H9 (cell line): ENCODE measurements at regions not wholly inside any gene's neighbourhood (a gene's known extent, or its start where the extent isn't known, plus 50 kb on each side); places are given as distances from the start of the nearest gene placed in this dataset.
"Not testable (repeated sequence)": the region's sequence is repeated elsewhere in the genome, so short reads cannot be mapped to it uniquely, and the experiment has no call there.

Experiments
- DNase-seq: peaks from one replicate; pipeline ENCODE4 v3.0.0-alpha.2; 2017
- H2AFZ ChIP-seq: one replicate; pipeline ENCODE4 v1.6.1; 2013; ENCODE audit warnings: mild to moderate bottlenecking, low read length, control low read depth, moderate library complexity
- H2AK5ac ChIP-seq: 2 replicates; pipeline ENCODE4 v1.6.1; 2013; ENCODE audit warnings: low read length, control low read depth, mixed read lengths; ENCODE audit not compliant: insufficient read length
- H2BK120ac ChIP-seq: one replicate; pipeline ENCODE4 v1.6.1; 2013; ENCODE audit warnings: low read depth, mild to moderate bottlenecking, low read length, control low read depth, inconsistent platforms; ENCODE audit not compliant: poor library complexity, severe bottlenecking
- H2BK12ac ChIP-seq: 2 replicates; pipeline ENCODE4 v1.6.1; 2013; ENCODE audit warnings: low read length, control low read depth, mixed read lengths, low read depth; ENCODE audit not compliant: insufficient read length
- H2BK15ac ChIP-seq: 2 replicates; pipeline ENCODE4 v1.6.1; 2013; ENCODE audit warnings: low read depth, low read length, control low read depth
- H2BK20ac ChIP-seq: one replicate; pipeline ENCODE4 v1.6.1; 2013; ENCODE audit warnings: low read depth, mild to moderate bottlenecking, low read length, control low read depth, inconsistent platforms; ENCODE audit not compliant: poor library complexity, severe bottlenecking
- H2BK5ac ChIP-seq: 2 replicates; pipeline ENCODE4 v1.6.1; 2013; ENCODE audit warnings: low read length, control low read depth, mixed read lengths; ENCODE audit not compliant: insufficient read length
- H3K14ac ChIP-seq: 2 replicates; pipeline ENCODE4 v1.6.1; 2013; ENCODE audit warnings: low read length, control low read depth; ENCODE audit not compliant: insufficient read depth
- H3K18ac ChIP-seq: 2 replicates; pipeline ENCODE4 v1.6.1; 2013; ENCODE audit warnings: low read depth, mild to moderate bottlenecking, mixed read lengths, low read length, control low read depth; ENCODE audit not compliant: insufficient read length
- H3K23ac ChIP-seq: 2 replicates; pipeline ENCODE4 v1.6.1; 2013; ENCODE audit warnings: low read length, control low read depth, mixed read lengths, low read depth; ENCODE audit not compliant: insufficient read length
- H3K23me2 ChIP-seq: 2 replicates; pipeline ENCODE4 v1.6.1; 2013; ENCODE audit warnings: low read depth, mild to moderate bottlenecking, mixed read lengths, low read length, control low read depth; ENCODE audit not compliant: insufficient read length, poor library complexity, severe bottlenecking
- H3K27ac ChIP-seq: 2 replicates; pipeline ENCODE4 v1.5.1; 2013; ENCODE audit warnings: low read length, control low read depth, mixed read lengths, low read depth; ENCODE audit not compliant: insufficient read length
- H3K27me3 ChIP-seq: 2 replicates; pipeline ENCODE4 v1.6.1; 2013; ENCODE audit warnings: low read length, control low read depth, inconsistent platforms; ENCODE audit not compliant: insufficient read depth
- H3K4ac ChIP-seq: 2 replicates; pipeline ENCODE4 v1.6.1; 2013; ENCODE audit warnings: low read depth, mild to moderate bottlenecking, control low read depth, inconsistent platforms, low read length, moderate library complexity
- H3K4me1 ChIP-seq: 2 replicates; pipeline ENCODE4 v1.6.1; 2013; ENCODE audit warnings: low read length, control low read depth, inconsistent platforms; ENCODE audit not compliant: insufficient read depth
- H3K4me2 ChIP-seq: 2 replicates; pipeline ENCODE4 v1.6.1; 2013; ENCODE audit warnings: low read length, control low read depth, mixed read lengths; ENCODE audit not compliant: insufficient read length, insufficient read depth
- H3K56ac ChIP-seq: 2 replicates; pipeline ENCODE4 v1.6.1; 2013; ENCODE audit warnings: low read depth, mild to moderate bottlenecking, mixed read lengths, low read length, control low read depth; ENCODE audit not compliant: insufficient read length
- H3K79me1 ChIP-seq: 2 replicates; pipeline ENCODE4 v1.6.1; 2013; ENCODE audit warnings: low read depth, mild to moderate bottlenecking, moderate library complexity, low read length, control low read depth, inconsistent platforms; ENCODE audit not compliant: insufficient read depth, poor library complexity, severe bottlenecking
- H3K79me2 ChIP-seq: 2 replicates; pipeline ENCODE4 v1.6.1; 2013; ENCODE audit warnings: low read length, control low read depth, inconsistent platforms; ENCODE audit not compliant: insufficient read depth
- H3K9ac ChIP-seq: 2 replicates; pipeline ENCODE4 v1.6.1; 2013; ENCODE audit warnings: low read length, control low read depth, mixed read lengths; ENCODE audit not compliant: insufficient read length; ENCODE audit errors: extremely low read depth
- H3K9me3 ChIP-seq: one replicate; pipeline ENCODE4 v1.6.1; 2013; ENCODE audit warnings: low read depth, low read length, inconsistent platforms; ENCODE audit not compliant: control insufficient read depth
- H3T11ph ChIP-seq: one replicate; pipeline ENCODE4 v1.6.1; 2013; ENCODE audit warnings: mild to moderate bottlenecking, low read length, control low read depth, inconsistent platforms
- H4K20me1 ChIP-seq: one replicate; pipeline ENCODE4 v1.6.1; 2013; ENCODE audit not compliant: control insufficient read depth, insufficient read length, insufficient read depth
- H4K5ac ChIP-seq: 2 replicates; pipeline ENCODE4 v1.6.1; 2013; ENCODE audit warnings: low read depth, mild to moderate bottlenecking, mixed read lengths, low read length, control low read depth; ENCODE audit not compliant: insufficient read length
- H4K8ac ChIP-seq: replicated peaks from 2 replicates; pipeline ENCODE4 v1.6.1; 2013; ENCODE audit warnings: low read length, control low read depth, mixed read lengths, low read depth; ENCODE audit not compliant: insufficient read length
- H4K91ac ChIP-seq: 2 replicates; pipeline ENCODE4 v1.6.1; 2013; ENCODE audit warnings: low read depth, mild to moderate bottlenecking, moderate library complexity, mixed read lengths, low read length, control low read depth; ENCODE audit not compliant: insufficient read length
- H3K27ac Mint-ChIP-seq, 3 experiments: 2 replicates in 2 of 3; 3 replicates in 1 of 3; pipeline ENCODE4 v1.8.0; 2020 to 2021; ENCODE audit warnings: mixed read lengths in 3 of 3, mild to moderate bottlenecking in 1 of 3, moderate library complexity in 1 of 3
- H3K27me3 Mint-ChIP-seq: 2 replicates; pipeline ENCODE4 v1.8.0; 2021; ENCODE audit warnings: low read depth, mild to moderate bottlenecking, moderate library complexity, mixed read lengths
- H3K36me3 Mint-ChIP-seq, 3 experiments: 2 replicates in 2 of 3; 3 replicates in 1 of 3; pipeline ENCODE4 v1.8.0; 2020 to 2021; ENCODE audit warnings: low read depth in 3 of 3, mixed read lengths in 3 of 3; ENCODE audit not compliant: insufficient read depth in 1 of 3
- H3K4me1 Mint-ChIP-seq, 2 experiments: 2 replicates each; pipeline ENCODE4 v1.8.0; 2020; ENCODE audit warnings: mixed read lengths in 2 of 2
- H3K4me3 Mint-ChIP-seq, 2 experiments: 2 replicates in 1 of 2; 3 replicates in 1 of 2; pipeline ENCODE4 v1.8.0; 2020 to 2021; ENCODE audit warnings: mild to moderate bottlenecking in 2 of 2, mixed read lengths in 2 of 2, moderate library complexity in 1 of 2
- H3K9me3 Mint-ChIP-seq, 2 experiments: 2 replicates in 1 of 2; 3 replicates in 1 of 2; pipeline ENCODE4 v1.8.0; 2020; ENCODE audit warnings: mild to moderate bottlenecking in 2 of 2, mixed read lengths in 2 of 2, moderate library complexity in 1 of 2
- WGBS: extraction: QIAGEN DNeasy Blood & Tissue Kit; methylation state at CpG from one replicate; pipeline ENCODE4 v1.1.7; 2013; ENCODE audit warnings: missing lambda C conversion rate, low lambda C conversion rate, mixed read lengths; ENCODE audit not compliant: insufficient read length; ENCODE audit errors: extremely low coverage; 5-methylcytosine and 5-hydroxymethylcytosine counted together

- H2BK5ac ChIP-seq, H4K8ac ChIP-seq, H3T11ph ChIP-seq, H3K4ac ChIP-seq, H3K9ac ChIP-seq, H3K27ac Mint-ChIP-seq, H2BK12ac ChIP-seq, H3K79me2 ChIP-seq, H2AFZ ChIP-seq, H3K4me1 Mint-ChIP-seq, H3K4me1 ChIP-seq, H4K5ac ChIP-seq, H2BK15ac ChIP-seq, H2BK20ac ChIP-seq, DNase-seq, H3K23me2 ChIP-seq, H3K27ac ChIP-seq, H2AK5ac ChIP-seq, H3K9me3 ChIP-seq, H4K91ac ChIP-seq, H4K20me1 ChIP-seq, H3K27me3 Mint-ChIP-seq, H3K14ac ChIP-seq, H3K23ac ChIP-seq, H3K4me3 Mint-ChIP-seq, H3K27me3 ChIP-seq, H3K56ac ChIP-seq, H3K18ac ChIP-seq, H3K4me2 ChIP-seq, H3K79me1 ChIP-seq, H2BK120ac ChIP-seq: not testable (repeated sequence)
- Mint-ChIP-seq H3K36me3 (peaks cover 0 to 11% (median 6%) of the 10 kb centered on the region in 3 experiments; a peak in 5 of 7 replicates), H3K9me3 (peaks cover 41 to 47% of the 10 kb centered on the region in 2 experiments)
- no CpG with 5 or more reads among the region's 13 CpGs for WGBS
These were observed 93.3 kb downstream of the ANKRD30BL start for GRCh38 chr2:132068407-132068806.

- peaks cover 41 to 43% of the 10 kb centered on the region in 2 experiments for H3K9me3 Mint-ChIP-seq
- not testable (repeated sequence) for H3K4me1 Mint-ChIP-seq, H3K79me2 ChIP-seq, H3K27me3 ChIP-seq, H2AK5ac ChIP-seq, H3K9me3 ChIP-seq, H3K27ac Mint-ChIP-seq, H3K56ac ChIP-seq, H3K4me1 ChIP-seq, H3K27ac ChIP-seq, H2AFZ ChIP-seq, H3K4me2 ChIP-seq, H3K18ac ChIP-seq, H2BK5ac ChIP-seq, H3K14ac ChIP-seq, H3K23me2 ChIP-seq, H4K91ac ChIP-seq, H3K4ac ChIP-seq, H4K20me1 ChIP-seq, H4K5ac ChIP-seq, H2BK20ac ChIP-seq, H3K9ac ChIP-seq, H3K27me3 Mint-ChIP-seq, H3K4me3 Mint-ChIP-seq, H2BK15ac ChIP-seq, H2BK120ac ChIP-seq, DNase-seq, H2BK12ac ChIP-seq, H3K23ac ChIP-seq, H3K79me1 ChIP-seq, H3T11ph ChIP-seq, H4K8ac ChIP-seq
- WGBS, result no CpG with 5 or more reads among the region's 2 CpGs
- peaks cover 0 to 11% (median 6%) of the 10 kb centered on the region in 3 experiments; a peak in 5 of 7 replicates for H3K36me3 Mint-ChIP-seq
These were observed 96.4 kb downstream of the ANKRD30BL start for GRCh38 chr2:132065391-132065790.
